IMR-90 (cell line): ENCODE measurements at regions not wholly inside any gene's neighbourhood (a gene's known extent, or its start where the extent isn't known, plus 50 kb on each side); places are given as distances from the start of the nearest gene placed in this dataset.

ENCODE experiments used
- ATAC-seq: fragments of 200-7000 bp; cut with Tn5 transposase; 2 replicates; pipeline ENCODE4 v1.9.1; 2020; ENCODE audit warnings: low read depth, mild to moderate bottlenecking, moderate library complexity
- BruUV-seq: library from RNA; stranded (reverse); fragments of 400-500 nt; replicated peaks from 2 replicates; lab custom pipeline; 2021; lab: Mats Ljungman, UMichigan
- CTCF ChIA-PET: fragments of 300-600 bp; formaldehyde crosslinking; extraction: SDS; loops from one replicate; lab custom pipeline; 2021; ENCODE audit warnings: antibody characterized with exemption; lab: Yijun Ruan, JAX
- POLR2A ChIA-PET: fragments of 300-600 bp; sonication (Branson Sonifier 250); formaldehyde crosslinking; loops from one replicate; lab custom pipeline; 2022; ENCODE audit warnings: antibody characterized with exemption; ENCODE audit not compliant: unreplicated experiment; lab: Charles Lee
- DNase-seq: peaks from one replicate; pipeline ENCODE4 v3.0.0; 2013
- H2AFZ ChIP-seq: replicated peaks from 2 replicates; pipeline ENCODE3; 2013; ENCODE audit warnings: low read length, mild to moderate bottlenecking; ENCODE audit not compliant: poor library complexity
- H2AK5ac ChIP-seq: 2 replicates; pipeline ENCODE4 v1.6.1; 2013; ENCODE audit warnings: low read depth, low read length, inconsistent platforms
- H2AK9ac ChIP-seq: replicated peaks from 2 replicates; pipeline ENCODE3; 2013; ENCODE audit warnings: mild to moderate bottlenecking, low read depth, low read length, moderate library complexity; ENCODE audit not compliant: poor library complexity
- H2BK120ac ChIP-seq: 2 replicates; pipeline ENCODE4 v1.6.1; 2013; ENCODE audit warnings: low read depth, low read length, inconsistent platforms
- H2BK15ac ChIP-seq: 3 replicates; pipeline ENCODE4 v1.6.1; 2013; ENCODE audit warnings: low read depth, low read length, inconsistent platforms
- H2BK20ac ChIP-seq: 2 replicates; pipeline ENCODE4 v1.6.1; 2013; ENCODE audit warnings: low read depth, mild to moderate bottlenecking, inconsistent platforms, low read length, moderate library complexity
- H2BK5ac ChIP-seq: 2 replicates; pipeline ENCODE4 v1.6.1; 2013; ENCODE audit warnings: mild to moderate bottlenecking, low read depth, low read length, inconsistent platforms; ENCODE audit not compliant: poor library complexity, severe bottlenecking
- H3K14ac ChIP-seq: replicated peaks from 2 replicates; pipeline ENCODE4 v1.6.1; 2013; ENCODE audit warnings: low read depth, low read length, inconsistent platforms
- H3K18ac ChIP-seq: 2 replicates; pipeline ENCODE4 v1.6.1; 2013; ENCODE audit warnings: low read depth, low read length, control low read depth
- H3K23ac ChIP-seq: 2 replicates; pipeline ENCODE4 v1.6.1; 2013; ENCODE audit warnings: low read depth, low read length, inconsistent platforms
- H3K27ac ChIP-seq: 2 replicates; pipeline ENCODE4 v1.5.1; 2013; ENCODE audit warnings: mild to moderate bottlenecking, control low read depth, low read length; ENCODE audit not compliant: insufficient read depth
- H3K27me3 ChIP-seq: 2 replicates; pipeline ENCODE4 v1.6.1; 2013; ENCODE audit warnings: low read length; ENCODE audit not compliant: control insufficient read depth, insufficient read depth
- H3K36me3 ChIP-seq: 2 replicates; pipeline ENCODE4 v1.6.1; 2013; ENCODE audit warnings: low read length, mixed read lengths; ENCODE audit not compliant: control insufficient read depth, insufficient read depth
- H3K4ac ChIP-seq: 2 replicates; pipeline ENCODE4 v1.6.1; 2013; ENCODE audit warnings: low read depth, low read length, inconsistent platforms
- H3K4me1 ChIP-seq: 2 replicates; pipeline ENCODE4 v1.6.1; 2013; ENCODE audit warnings: low read length, mixed read lengths; ENCODE audit not compliant: control insufficient read depth, insufficient read depth
- H3K4me2 ChIP-seq: 2 replicates; pipeline ENCODE4 v1.6.1; 2013; ENCODE audit warnings: low read depth, mild to moderate bottlenecking, control low read depth, low read length, moderate library complexity
- H3K4me3 ChIP-seq: 2 replicates; pipeline ENCODE4 v1.5.1; 2013; ENCODE audit warnings: low read depth, mild to moderate bottlenecking, control low read depth, low read length, moderate library complexity; ENCODE audit not compliant: insufficient read depth
- H3K56ac ChIP-seq: 2 replicates; pipeline ENCODE4 v1.6.1; 2013; ENCODE audit warnings: low read length, inconsistent platforms; ENCODE audit not compliant: insufficient read depth; ENCODE audit errors: extremely low read depth
- H3K79me1 ChIP-seq, 2 experiments: 2 replicates each; pipeline ENCODE4 v1.6.1; 2013; ENCODE audit warnings: low read length in 2 of 2, inconsistent platforms in 1 of 2, low read depth in 1 of 2
- H3K9ac ChIP-seq: 2 replicates; pipeline ENCODE4 v1.6.1; 2013; ENCODE audit warnings: low read depth, low read length, control low read depth
- H3K9me1 ChIP-seq: 2 replicates; pipeline ENCODE4 v1.6.1; 2013; ENCODE audit warnings: low read length, inconsistent platforms; ENCODE audit not compliant: insufficient read depth
- H3K9me3 ChIP-seq: 2 replicates; pipeline ENCODE4 v1.6.1; 2013; ENCODE audit warnings: low read length; ENCODE audit not compliant: control insufficient read depth, insufficient read depth
- H4K20me1 ChIP-seq: 2 replicates; pipeline ENCODE4 v1.6.1; 2013; ENCODE audit warnings: low read length, inconsistent platforms; ENCODE audit not compliant: insufficient read depth
- H4K5ac ChIP-seq: 2 replicates; pipeline ENCODE4 v1.6.1; 2013; ENCODE audit warnings: mild to moderate bottlenecking, low read depth, low read length, control low read depth
- H4K8ac ChIP-seq, 2 experiments: 2 replicates each; pipeline ENCODE4 v1.6.1; 2013; ENCODE audit warnings: low read depth in 2 of 2, low read length in 2 of 2, control low read depth in 1 of 2, inconsistent platforms in 1 of 2
- H4K91ac ChIP-seq: 2 replicates; pipeline ENCODE4 v1.6.1; 2013; ENCODE audit warnings: low read depth, low read length, inconsistent platforms; ENCODE audit not compliant: insufficient read depth
- BHLHE40 ChIP-seq: fragments of 150-350 bp; IDR thresholded peaks from 2 replicates; pipeline ENCODE4 v1.6.1; 2016; ENCODE audit warnings: mild to moderate bottlenecking, low read depth, low read length
- CEBPB ChIP-seq: IDR thresholded peaks from 2 replicates; pipeline ENCODE4 v1.6.1; 2012; ENCODE audit warnings: low read depth, low read length, improper control_type of control experiment
- CHD1 ChIP-seq: IDR thresholded peaks from 2 replicates; pipeline ENCODE4 v1.6.1; 2012; ENCODE audit warnings: low read depth, low read length, improper control_type of control experiment
- ELK1 ChIP-seq: fragments of 150-350 bp; IDR thresholded peaks from 2 replicates; pipeline ENCODE4 v1.6.1; 2016; ENCODE audit warnings: low read depth, mild to moderate bottlenecking, low read length, moderate library complexity, borderline replicate concordance
- FOS ChIP-seq: fragments of 150-350 bp; IDR thresholded peaks from 2 replicates; pipeline ENCODE4 v1.6.1; 2016; ENCODE audit warnings: low read depth, low read length
- MAFK ChIP-seq: IDR thresholded peaks from 2 replicates; pipeline ENCODE4 v1.6.1; 2012; ENCODE audit warnings: low read depth, low read length, improper control_type of control experiment
- MAZ ChIP-seq: IDR thresholded peaks from 2 replicates; pipeline ENCODE4 v1.6.1; 2012; ENCODE audit warnings: low read depth, mild to moderate bottlenecking, low read length, improper control_type of control experiment, moderate library complexity, borderline replicate concordance
- MXI1 ChIP-seq: IDR thresholded peaks from 2 replicates; pipeline ENCODE4 v1.6.1; 2012; ENCODE audit warnings: low read depth, mild to moderate bottlenecking, low read length, moderate library complexity, borderline replicate concordance
- NFE2L2 ChIP-seq: fragments of 150-350 bp; IDR thresholded peaks from 2 replicates; pipeline ENCODE4 v1.6.1; 2016; ENCODE audit warnings: low read depth, mild to moderate bottlenecking, low read length
- POLR2A ChIP-seq: IDR thresholded peaks from 2 replicates; pipeline ENCODE4 v1.6.1; 2012; ENCODE audit warnings: mild to moderate bottlenecking, low read depth, low read length
- RAD21 ChIP-seq: IDR thresholded peaks from 2 replicates; pipeline ENCODE4 v1.6.1; 2012; ENCODE audit warnings: low read length, improper control_type of control experiment
- RCOR1 ChIP-seq: IDR thresholded peaks from 2 replicates; pipeline ENCODE4 v1.6.1; 2012; ENCODE audit warnings: mild to moderate bottlenecking, low read length, improper control_type of control experiment; ENCODE audit not compliant: insufficient replicate concordance
- RFX5 ChIP-seq: IDR thresholded peaks from 2 replicates; pipeline ENCODE4 v1.8.0; 2012; ENCODE audit warnings: low read depth, mild to moderate bottlenecking, low read length, moderate library complexity
- SMC3 ChIP-seq: fragments of 150-350 bp; IDR thresholded peaks from 2 replicates; pipeline ENCODE4 v1.6.1; 2016; ENCODE audit warnings: low read depth, mild to moderate bottlenecking, antibody characterized with exemption, low read length, moderate library complexity
- WGBS, 2 experiments: methylation state at CpG; one replicate each; pipeline versions ENCODE4 v1.1.5 to v1.1.7; 2013; ENCODE audit warnings: missing lambda C conversion rate in 2 of 2; ENCODE audit not compliant: insufficient read length in 1 of 2; ENCODE audit errors: extremely low coverage in 2 of 2; 5-methylcytosine and 5-hydroxymethylcytosine counted together
- dilution Hi-C: fragments of 300-500 bp; cut with HindIII; formaldehyde crosslinking; loops from one replicate; pipeline ENCODE4 v1.14.3; 2018; ENCODE audit warnings: low sequenced_read_pairs; ENCODE audit not compliant: unreplicated experiment
- in situ Hi-C: fragments of 300-500 bp; cut with MboI; formaldehyde crosslinking; loops from 3 replicates; pipeline ENCODE4 v1.14.3; 2019; ENCODE audit warnings: low sequenced_read_pairs, inconsistent platforms, mixed read lengths
- intact Hi-C: fragments of 100-400 bp; cut with micrococcal nuclease; formaldehyde crosslinking; loops from 2 replicates; pipeline ENCODE4 v1.10.0; 2022
- TF ChIP-seq, protein P1 (sequence below): conservative IDR thresholded peaks from 2 replicates; pipeline ENCODE4 v1.5.1; 2012; ENCODE audit warnings: mild to moderate bottlenecking, low read depth, low read length, improper control_type of control experiment

DNA sequence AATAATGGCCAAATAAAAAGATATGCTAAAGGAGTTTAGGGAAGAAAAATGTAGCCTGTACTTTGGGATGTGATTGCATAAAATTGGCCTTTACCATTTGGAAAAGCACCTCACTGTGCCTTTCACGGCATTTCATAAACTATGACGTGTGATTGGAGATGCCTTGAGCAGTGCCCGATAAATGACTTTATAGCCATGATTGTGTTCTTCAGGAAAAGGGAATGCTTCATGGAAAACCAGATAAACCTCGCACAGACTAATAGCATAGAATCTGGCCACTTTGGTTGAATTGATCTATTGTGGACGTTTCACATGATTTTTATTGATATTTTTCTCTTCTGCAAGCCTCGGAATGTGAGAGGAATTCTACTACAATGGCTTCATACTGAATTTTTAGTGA lies 502.0 kb upstream of the MKI67 start:
- ChIA-PET CTCF (no interaction called here), POLR2A (no interaction called here)
- H2AFZ ChIP-seq: no peak overlapping the region

More for the DNA sequence above, 502.0 kb upstream of the MKI67 start:
- no peak overlapping the region for H2BK120ac ChIP-seq
- H3K27ac ChIP-seq: no peak overlapping the region
- intact Hi-C loops: no loop called here
- no peak overlapping the region for H2AK5ac ChIP-seq
- no peaks in the 10 kb centered on the region for H3K27me3 ChIP-seq
- no peak overlapping the region for H3K4ac ChIP-seq
- H3K4me3 ChIP-seq: no peak overlapping the region
- no peaks in the 10 kb centered on the region for H3K4me1 ChIP-seq
- H3K4me2 ChIP-seq: no peak overlapping the region
- H3K23ac ChIP-seq: no peak overlapping the region
- no peak overlapping the region for H2BK15ac ChIP-seq
- no TSS peak for BruUV-seq
- no peak overlapping the region for H2BK5ac ChIP-seq
- H3K9me3 ChIP-seq: peaks cover 40% of the 10 kb centered on the region
- WGBS, 2 experiments: 40% methylated on average over 1 of the region's 6 CpGs; no CpG with 5 or more reads in 1 of the 2 experiments
- no peak overlapping the region for H2BK20ac ChIP-seq
- H4K20me1 ChIP-seq: no peaks in the 10 kb centered on the region
- no peak overlapping the region for H4K91ac ChIP-seq
- no peaks in the 10 kb centered on the region for H3K79me1 ChIP-seq
- no peak overlapping the region for H3K56ac ChIP-seq
- H3K36me3 ChIP-seq: no peaks in the 10 kb centered on the region
- H4K8ac ChIP-seq: no peak overlapping the region
- no peak overlapping the region for H3K14ac ChIP-seq
- dilution Hi-C loops: no loop called here
- in situ Hi-C loops: no loop called here
- no peaks in the 10 kb centered on the region for H3K9me1 ChIP-seq
- H2AK9ac ChIP-seq: no peak overlapping the region
- no peak for TF ChIP-seq RCOR1
- no peak for TF ChIP-seq BHLHE40
- no peak for TF ChIP-seq MAZ
- TF ChIP-seq RFX5: no peak
- no peak for TF ChIP-seq SMC3
- no peak for TF ChIP-seq RAD21
- no peak for TF ChIP-seq NFE2L2
- no peak for TF ChIP-seq FOS
- no peak for TF ChIP-seq MAFK
- no peak for TF ChIP-seq MXI1
- no peak for TF ChIP-seq POLR2A
- TF ChIP-seq, protein P1, sequence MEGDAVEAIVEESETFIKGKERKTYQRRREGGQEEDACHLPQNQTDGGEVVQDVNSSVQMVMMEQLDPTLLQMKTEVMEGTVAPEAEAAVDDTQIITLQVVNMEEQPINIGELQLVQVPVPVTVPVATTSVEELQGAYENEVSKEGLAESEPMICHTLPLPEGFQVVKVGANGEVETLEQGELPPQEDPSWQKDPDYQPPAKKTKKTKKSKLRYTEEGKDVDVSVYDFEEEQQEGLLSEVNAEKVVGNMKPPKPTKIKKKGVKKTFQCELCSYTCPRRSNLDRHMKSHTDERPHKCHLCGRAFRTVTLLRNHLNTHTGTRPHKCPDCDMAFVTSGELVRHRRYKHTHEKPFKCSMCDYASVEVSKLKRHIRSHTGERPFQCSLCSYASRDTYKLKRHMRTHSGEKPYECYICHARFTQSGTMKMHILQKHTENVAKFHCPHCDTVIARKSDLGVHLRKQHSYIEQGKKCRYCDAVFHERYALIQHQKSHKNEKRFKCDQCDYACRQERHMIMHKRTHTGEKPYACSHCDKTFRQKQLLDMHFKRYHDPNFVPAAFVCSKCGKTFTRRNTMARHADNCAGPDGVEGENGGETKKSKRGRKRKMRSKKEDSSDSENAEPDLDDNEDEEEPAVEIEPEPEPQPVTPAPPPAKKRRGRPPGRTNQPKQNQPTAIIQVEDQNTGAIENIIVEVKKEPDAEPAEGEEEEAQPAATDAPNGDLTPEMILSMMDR: no peak
- TF ChIP-seq CHD1: no peak
- no peak for TF ChIP-seq ELK1
- TF ChIP-seq CEBPB: no peak
- ATAC-seq (no peak), DNase-seq (no peak)
- H3K9ac ChIP-seq: no peak overlapping the region
- no peak overlapping the region for H3K18ac ChIP-seq
- no peak overlapping the region for H4K5ac ChIP-seq
